Mucosa of gallbladder (tissue), 1 donor: ENCODE measurements at regions not wholly inside any gene's neighbourhood (a gene's known extent, or its start where the extent isn't known, plus 50 kb on each side); places are given as distances from the start of the nearest gene placed in this dataset.
"Not testable (repeated sequence)": the region's sequence is repeated elsewhere in the genome, so short reads cannot be mapped to it uniquely, and the experiment has no call there.

Experiments
- DNase-seq: peaks from one replicate; pipeline ENCODE4 v3.0.0-alpha.2; 2020; ENCODE audit warnings: low spot score
- donor health status: DM: no; HTN: no; CAD: no.

DNA sequence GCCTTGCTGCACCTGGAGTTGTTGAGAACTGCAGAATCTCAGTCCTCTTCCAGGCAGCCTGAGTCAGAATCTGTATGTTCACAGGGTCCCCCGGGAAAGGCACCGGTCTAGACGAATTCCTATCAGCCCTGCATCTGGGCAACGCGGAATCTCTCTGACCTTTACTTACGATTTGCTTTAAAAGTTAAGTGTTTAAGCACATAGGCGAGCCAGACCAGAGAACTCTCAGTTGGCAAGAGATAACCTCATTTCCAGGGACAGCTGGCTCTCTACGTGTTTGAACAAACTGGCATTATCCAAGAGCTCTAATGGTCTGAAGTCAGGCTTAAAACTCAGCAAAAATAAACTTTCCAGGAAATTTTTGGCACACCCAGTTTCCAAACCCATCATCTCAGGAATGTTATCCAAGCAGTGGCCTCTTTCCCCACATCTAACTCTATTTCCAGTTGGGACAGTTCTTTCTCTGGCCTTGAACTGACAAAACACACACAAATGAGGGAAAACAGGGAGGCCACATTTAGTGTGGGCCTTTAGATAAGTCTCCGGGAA lies 53.4 kb downstream of the HES1 start:
- no peak for DNase-seq

GRCh38 chr3:194191850-194192249 lies 55.9 kb downstream of the HES1 start:
- DNase-seq, result not testable (repeated sequence)

DNA sequence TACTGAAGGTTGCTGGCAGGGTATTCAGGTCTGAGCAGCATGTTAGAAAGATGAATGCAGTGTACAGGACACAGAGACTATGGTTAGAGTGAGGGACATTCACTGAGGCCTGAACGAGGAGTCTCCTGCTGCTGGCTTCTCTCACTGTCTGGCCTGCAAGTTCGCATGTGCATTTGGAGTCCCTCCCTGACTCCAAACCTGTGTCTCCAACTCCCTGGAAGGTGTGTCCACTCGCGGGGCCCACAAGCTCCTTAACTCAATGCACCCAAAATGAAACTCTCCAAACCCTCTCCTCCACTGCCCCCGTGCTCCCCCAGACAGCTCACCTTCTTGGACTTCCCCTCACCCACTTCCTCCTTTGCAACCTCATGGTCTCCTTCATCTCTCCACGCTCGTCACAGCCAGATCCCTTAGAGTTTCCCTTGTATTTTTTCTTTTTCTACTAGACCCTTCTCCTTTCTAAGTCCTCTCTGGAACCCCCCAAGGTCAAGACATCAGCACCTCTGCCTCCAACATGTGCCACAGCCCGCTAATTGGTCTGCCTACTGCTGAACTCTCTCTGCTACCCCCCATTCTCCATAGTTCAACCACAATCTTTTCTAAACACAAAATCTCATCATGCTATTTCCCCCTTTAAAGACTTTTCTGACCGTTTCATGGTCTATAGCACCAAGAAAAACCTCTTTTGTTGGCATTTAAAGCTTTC lies 58.3 kb downstream of the HES1 start:
- no peak for DNase-seq

GRCh38 chr3:194194757-194195085 lies 58.8 kb downstream of the HES1 start:
- DNase-seq, result no peak

GRCh38 chr3:194195611-194196010 lies 59.7 kb downstream of the HES1 start:
- no peak for DNase-seq

DNA sequence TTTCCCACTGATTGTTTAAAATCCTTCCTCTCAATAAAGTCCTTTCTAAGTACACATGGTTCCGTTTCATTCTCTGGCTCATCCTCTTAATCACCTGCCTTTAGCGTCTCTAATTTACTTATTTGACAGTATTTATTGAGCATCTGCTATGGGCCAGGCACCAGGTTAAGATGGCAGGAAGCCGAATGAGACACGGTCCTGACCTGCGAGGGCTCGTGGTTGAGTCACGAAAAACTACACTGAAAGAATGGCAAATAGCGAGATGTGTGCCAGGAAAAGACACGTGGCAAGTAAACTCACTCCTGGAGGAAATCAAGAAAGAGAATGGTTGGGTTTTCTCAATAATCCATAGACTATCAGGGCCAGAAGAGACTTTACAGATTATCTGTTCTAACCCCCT lies 60.9 kb downstream of the HES1 start:
- DNase-seq, result no peak

DNA sequence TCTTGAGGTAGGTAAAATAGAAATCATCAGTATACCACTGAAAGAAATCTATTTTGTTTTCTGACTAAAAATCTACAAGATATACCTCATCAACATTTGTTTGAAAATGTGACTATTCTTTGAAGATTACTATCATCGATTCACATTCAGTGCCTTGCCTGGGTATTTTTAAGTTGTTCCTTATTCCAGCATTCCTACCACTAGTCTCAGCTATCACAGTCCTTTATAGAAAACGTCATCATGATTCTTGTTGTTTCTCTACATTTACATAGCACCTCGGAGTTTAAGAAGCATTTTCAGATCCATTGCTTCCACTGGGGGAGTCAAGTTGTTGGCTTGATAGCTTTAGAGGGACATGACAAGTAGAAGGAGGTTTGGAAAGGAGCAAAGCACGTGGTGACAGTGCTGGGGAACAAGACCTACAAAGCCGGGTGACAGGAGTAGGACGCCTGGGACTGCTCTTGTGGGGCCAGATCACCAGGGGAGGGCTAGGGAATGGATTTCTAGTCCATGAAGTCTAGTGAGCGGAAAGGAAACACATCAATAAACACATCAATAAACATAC lies 61.5 kb downstream of the HES1 start:
- no peak for DNase-seq

- no peak for DNase-seq
Measured at GRCh38 chr3:194197981-194198695, 62.2 kb downstream of the HES1 start.

- DNase-seq, result no peak
Measured at GRCh38 chr3:194198938-194199337, 63.0 kb downstream of the HES1 start.

DNA sequence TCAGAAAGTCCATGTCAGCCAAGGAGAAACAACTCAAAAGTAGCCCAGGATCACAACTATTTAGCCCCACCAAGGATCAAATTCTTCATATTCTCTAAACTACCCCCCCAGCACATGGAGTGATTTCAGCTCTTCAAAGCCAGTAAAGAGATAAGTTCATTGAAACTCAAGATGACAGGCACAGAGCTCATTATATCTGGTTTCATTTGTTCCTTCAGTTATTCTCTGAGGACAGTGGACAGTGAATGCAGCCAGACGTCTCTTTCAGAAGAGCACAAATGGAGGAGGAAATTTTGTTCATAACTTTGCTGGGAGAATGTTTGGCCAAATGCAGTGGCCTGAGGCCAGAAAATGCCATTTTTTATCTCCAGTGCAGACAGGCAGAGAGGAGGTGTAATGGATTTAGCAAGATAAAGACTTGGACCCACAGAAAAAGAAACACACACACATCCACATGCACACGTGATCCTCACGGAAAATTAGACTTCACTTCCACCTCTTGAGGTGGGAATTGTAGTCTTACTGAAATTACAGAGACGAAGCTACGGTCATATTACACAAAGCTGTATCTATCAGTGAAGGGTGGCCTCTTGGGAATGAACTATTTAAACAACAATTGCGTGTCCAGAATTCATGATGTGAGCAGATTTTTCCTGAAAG lies 64.6 kb downstream of the HES1 start:
- no peak for DNase-seq

DNA sequence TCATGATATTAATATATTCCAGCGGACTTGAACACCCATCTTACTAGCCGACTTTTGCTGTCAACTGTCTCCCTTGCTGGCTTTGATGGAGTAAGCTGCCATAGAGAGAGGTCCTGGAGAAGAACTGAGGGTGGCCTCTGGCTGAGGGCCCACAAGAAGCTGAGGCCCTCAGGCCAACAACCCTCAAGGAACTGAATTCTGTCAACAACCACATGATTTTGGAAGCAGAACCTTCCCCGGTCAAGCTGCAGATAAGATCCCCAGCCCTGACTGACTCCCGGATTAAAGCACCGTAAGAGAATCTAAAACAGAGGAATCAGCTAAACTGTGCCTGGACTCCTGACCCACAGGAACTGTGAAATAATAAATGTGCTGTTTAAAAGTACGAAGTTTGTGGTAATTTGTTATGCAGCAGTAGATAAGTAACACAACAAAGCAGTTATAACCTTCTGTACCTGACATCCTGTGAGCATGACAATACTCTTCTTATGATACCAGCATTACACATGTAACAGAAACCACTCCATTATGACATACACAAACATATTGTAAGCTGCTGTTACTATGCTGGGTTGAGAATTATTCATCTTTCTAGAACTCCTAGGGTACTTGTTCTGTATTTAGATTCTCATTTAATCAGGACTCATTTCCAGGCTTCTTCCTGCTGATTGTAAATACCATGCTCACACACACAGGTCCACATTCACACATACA lies 66.2 kb downstream of the HES1 start:
- DNase-seq, result no peak

DNA sequence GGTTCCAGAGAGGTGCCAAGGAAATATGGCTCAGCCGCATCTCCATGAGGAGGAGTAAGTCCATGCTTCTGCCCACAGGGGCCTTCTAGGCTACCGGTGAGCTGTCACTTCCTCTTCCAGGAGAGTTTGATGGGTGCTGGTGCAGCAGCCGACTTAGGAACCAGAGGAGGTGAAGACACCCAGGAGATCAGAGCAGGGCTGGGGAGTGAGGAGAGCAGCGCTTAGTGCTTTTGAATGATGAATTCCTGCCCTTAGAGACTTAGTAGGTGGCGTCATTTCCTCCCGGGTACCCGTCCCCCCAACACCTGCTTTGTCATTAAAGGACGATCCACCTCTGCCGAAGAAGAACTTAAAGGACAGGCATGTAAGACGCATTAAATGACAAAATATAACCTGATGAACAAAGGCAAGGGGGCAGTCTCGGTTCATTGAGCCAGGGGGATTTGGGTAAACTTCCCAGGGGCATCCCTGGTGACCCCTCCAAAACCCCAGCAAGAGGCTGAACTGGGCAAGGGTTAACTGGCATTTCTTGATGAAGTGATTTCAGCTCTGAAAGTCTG lies 67.6 kb downstream of the HES1 start:
- DNase-seq, result no peak

GRCh38 chr3:194204042-194204987 lies 68.4 kb downstream of the HES1 start:
- no peak for DNase-seq

GRCh38 chr3:194205675-194206133 lies 69.8 kb downstream of the HES1 start:
- no peak for DNase-seq

GRCh38 chr3:194206320-194206719 lies 70.4 kb downstream of the HES1 start:
- peak; percentile 58 for DNase-seq

DNA sequence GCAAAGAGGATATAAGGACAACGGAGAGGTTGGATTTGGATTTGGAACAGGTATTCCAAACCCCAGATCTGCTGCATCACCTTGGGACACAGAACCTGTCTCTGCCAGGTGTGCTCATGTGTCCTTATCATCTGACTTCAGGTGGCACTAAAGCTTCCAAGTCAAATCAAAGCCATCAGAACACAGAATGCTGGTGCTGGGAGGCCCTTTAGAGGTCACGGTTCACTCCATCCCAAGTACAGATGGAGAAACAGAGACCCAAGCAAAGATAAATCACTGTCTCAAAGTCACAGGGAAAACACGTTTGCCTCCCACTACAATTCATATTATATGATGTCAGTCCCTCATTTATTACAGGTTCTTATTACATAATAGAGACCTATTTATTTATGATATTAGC lies 72.8 kb downstream of the HES1 start:
- DNase-seq, result no peak

GRCh38 chr3:194212161-194212844 lies 76.4 kb downstream of the HES1 start:
- DNase-seq, result no peak

- no peak for DNase-seq
Measured at GRCh38 chr3:194212845-194213331, 76.9 kb downstream of the HES1 start.

DNA sequence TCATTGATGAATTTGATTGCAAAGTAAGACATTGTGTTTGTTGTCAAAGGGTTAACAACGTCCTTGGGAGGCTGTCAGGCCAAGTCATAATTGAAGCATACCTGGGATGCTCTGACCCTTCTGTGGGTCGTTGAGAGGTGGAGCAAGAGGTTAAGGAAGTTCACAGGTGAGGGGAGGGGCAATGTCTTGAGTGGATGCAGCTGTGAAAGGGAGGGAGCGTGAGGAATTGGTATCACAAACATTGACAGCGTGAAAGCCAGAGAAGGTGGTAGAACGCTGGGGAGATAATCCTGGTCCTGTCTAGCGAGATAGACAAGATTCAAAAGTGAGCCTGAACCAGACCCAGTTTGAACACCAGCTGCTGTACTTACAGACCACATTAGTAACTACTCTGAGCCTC lies 79.4 kb downstream of the HES1 start:
- no peak for DNase-seq
